Smooth muscle cell (in vitro differentiated cells): ENCODE measurements at regions not wholly inside any gene's neighbourhood (a gene's known extent, or its start where the extent isn't known, plus 50 kb on each side); places are given as distances from the start of the nearest gene placed in this dataset.
A peak's percentile ranks its signal among the peaks of the same experiment; 100 is the strongest.

Experiments
- DNase-seq: peaks from one replicate; lab custom pipeline; 2025; ENCODE audit not compliant: unreplicated experiment; lab: John Stamatoyannopoulos, UW
- H2AFZ ChIP-seq: fragments of 200-600 bp; sonication (generic); 2 replicates; pipeline ENCODE4 v1.6.0; 2016; ENCODE audit warnings: antibody characterized with exemption, low read depth, mild to moderate bottlenecking
- H3F3A ChIP-seq: fragments of 200-600 bp; sonication (generic); 2 replicates; pipeline ENCODE4 v1.6.0; 2017; ENCODE audit warnings: antibody characterized with exemption, low read depth
- H3K27ac ChIP-seq: fragments of 200-600 bp; sonication (generic); 2 replicates; pipeline ENCODE4 v1.5.1; 2016; ENCODE audit warnings: low read depth, mild to moderate bottlenecking
- H3K27me3 ChIP-seq: fragments of 200-600 bp; sonication (generic); 2 replicates; pipeline ENCODE4 v1.6.1; 2016; ENCODE audit warnings: low read depth, mild to moderate bottlenecking
- H3K36me3 ChIP-seq: fragments of 200-600 bp; sonication (generic); 2 replicates; pipeline ENCODE4 v1.5.1; 2016; ENCODE audit warnings: low read depth
- H3K4me1 ChIP-seq: fragments of 200-600 bp; sonication (generic); 2 replicates; pipeline ENCODE4 v1.5.1; 2016; ENCODE audit warnings: low read depth
- H3K4me2 ChIP-seq: fragments of 200-600 bp; sonication (generic); 2 replicates; pipeline ENCODE4 v1.6.0; 2016; ENCODE audit warnings: mild to moderate bottlenecking
- H3K4me3 ChIP-seq: fragments of 200-600 bp; sonication (generic); 2 replicates; pipeline ENCODE4 v1.5.1; 2016; ENCODE audit warnings: mild to moderate bottlenecking
- H3K79me2 ChIP-seq: fragments of 200-600 bp; sonication (generic); 2 replicates; pipeline ENCODE4 v1.6.0; 2016; ENCODE audit warnings: low read depth, mild to moderate bottlenecking
- H3K9ac ChIP-seq: fragments of 200-600 bp; sonication (generic); 2 replicates; pipeline ENCODE4 v1.6.0; 2016; ENCODE audit warnings: low read depth
- H3K9me3 ChIP-seq: fragments of 200-600 bp; sonication (generic); replicated peaks from 2 replicates; pipeline ENCODE4 v1.5.1; 2016; ENCODE audit warnings: low read depth
- H4K20me1 ChIP-seq: fragments of 200-600 bp; sonication (generic); 2 replicates; pipeline ENCODE4 v1.6.0; 2016; ENCODE audit warnings: low read depth
- CTCF ChIP-seq: fragments of 200-600 bp; sonication (generic); IDR thresholded peaks from 2 replicates; pipeline ENCODE4 v1.5.1; 2017; ENCODE audit warnings: borderline replicate concordance, mild to moderate bottlenecking, antibody characterized with exemption; ENCODE audit not compliant: insufficient read depth, poor library complexity, severe bottlenecking
- WGBS: methylation state at CpG from one replicate; pipeline ENCODE4 v1.1.7; 2016; ENCODE audit warnings: low lambda C conversion rate; 5-methylcytosine and 5-hydroxymethylcytosine counted together

GRCh38 chr14:22337521-22337920, 251.5 kb downstream of the DAD1 start:
- no peaks in the 10 kb centered on the region for H4K20me1 ChIP-seq
- no peaks in the 10 kb centered on the region for H3K27me3 ChIP-seq
- WGBS = 78% methylated on average over 1 of the region's 1 CpG

DNA sequence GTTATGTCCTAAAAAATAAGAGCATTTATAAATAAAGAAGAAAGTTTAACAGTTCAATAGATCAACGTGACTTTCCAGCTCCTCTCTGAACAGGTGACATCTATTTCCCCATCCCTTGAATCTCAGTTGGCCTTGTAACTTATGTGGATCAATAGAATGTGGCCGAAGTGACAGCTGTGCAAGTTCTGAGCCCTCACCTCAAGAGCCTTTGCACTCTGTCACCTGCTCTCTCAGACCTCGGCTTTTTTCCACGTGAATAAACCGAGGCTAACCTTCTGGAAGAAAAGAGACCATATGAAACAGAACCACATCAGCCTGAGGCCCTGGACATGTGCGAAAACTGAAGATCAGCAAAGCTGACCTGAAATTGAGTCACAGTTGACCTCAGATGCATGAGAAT, 253.0 kb downstream of the DAD1 start:
- Histone ChIP-seq H2AFZ (no peak overlapping the region), H3K27me3 (no peaks in the 10 kb centered on the region), H4K20me1 (no peaks in the 10 kb centered on the region), H3K9ac (no peak overlapping the region), H3K27ac (no peak overlapping the region), H3F3A (no peaks in the 10 kb centered on the region), H3K4me2 (no peak overlapping the region), H3K79me2 (no peaks in the 10 kb centered on the region), H3K4me3 (no peak overlapping the region), H3K36me3 (no peaks in the 10 kb centered on the region), H3K9me3 (no peaks in the 10 kb centered on the region), H3K4me1 (peaks cover 4% of the 10 kb centered on the region)
- WGBS = 95% methylated on average over 6 of the region's 6 CpGs
- DNase-seq = no peak
- no peak for TF ChIP-seq CTCF

More at GRCh38 chr14:22337521-22337920, 251.5 kb downstream of the DAD1 start:
- Histone ChIP-seq H3K4me3 (no peak overlapping the region), H3K9ac (no peak overlapping the region), H3K36me3 (no peaks in the 10 kb centered on the region), H3K9me3 (no peaks in the 10 kb centered on the region), H3K4me1 (peaks cover 4% of the 10 kb centered on the region), H3K4me2 (no peak overlapping the region), H3K79me2 (no peaks in the 10 kb centered on the region), H2AFZ (no peak overlapping the region), H3F3A (no peaks in the 10 kb centered on the region), H3K27ac (no peak overlapping the region)
- TF ChIP-seq CTCF = no peak
- DNase-seq = no peak

GRCh38 chr14:22334627-22335026, 254.4 kb downstream of the DAD1 start:
- DNase-seq = no peak
- no peaks in the 10 kb centered on the region for H3K9me3 ChIP-seq
- H3K79me2 ChIP-seq = no peaks in the 10 kb centered on the region
- H3K27ac ChIP-seq = no peak overlapping the region
- H3K9ac ChIP-seq = no peak overlapping the region
- no peak overlapping the region for H3K4me3 ChIP-seq
- no peak overlapping the region for H2AFZ ChIP-seq
- H3F3A ChIP-seq = no peaks in the 10 kb centered on the region
- H3K4me2 ChIP-seq = no peak overlapping the region
- peaks cover 4% of the 10 kb centered on the region for H3K4me1 ChIP-seq
- no peaks in the 10 kb centered on the region for H3K27me3 ChIP-seq
- 59% methylated on average over 4 of the region's 4 CpGs for WGBS
- H3K36me3 ChIP-seq = no peaks in the 10 kb centered on the region
- no peaks in the 10 kb centered on the region for H4K20me1 ChIP-seq
- no peak for TF ChIP-seq CTCF

- no peak overlapping the region for H3K27ac ChIP-seq
Measured at GRCh38 chr14:22334275-22334577, 254.8 kb downstream of the DAD1 start.

More at GRCh38 chr14:22334275-22334577, 254.8 kb downstream of the DAD1 start:
- H3K79me2 ChIP-seq = no peaks in the 10 kb centered on the region
- H3K4me2 ChIP-seq = peak overlapping the region; percentile 55
- H4K20me1 ChIP-seq = no peaks in the 10 kb centered on the region
- H3K9ac ChIP-seq = no peak overlapping the region
- peaks cover 4% of the 10 kb centered on the region for H3K4me1 ChIP-seq
- no peak for DNase-seq
- WGBS = 42% methylated on average over 4 of the region's 4 CpGs
- H3F3A ChIP-seq = no peaks in the 10 kb centered on the region
- no peaks in the 10 kb centered on the region for H3K36me3 ChIP-seq
- no peak overlapping the region for H3K4me3 ChIP-seq
- no peak overlapping the region for H2AFZ ChIP-seq
- no peaks in the 10 kb centered on the region for H3K9me3 ChIP-seq
- TF ChIP-seq CTCF = no peak
- no peaks in the 10 kb centered on the region for H3K27me3 ChIP-seq
